ENCODE measurements at regions not wholly inside any gene's neighbourhood (a gene's known extent, or its start where the extent isn't known, plus 50 kb on each side); places are given as distances from the start of the nearest gene placed in this dataset.

DNA sequence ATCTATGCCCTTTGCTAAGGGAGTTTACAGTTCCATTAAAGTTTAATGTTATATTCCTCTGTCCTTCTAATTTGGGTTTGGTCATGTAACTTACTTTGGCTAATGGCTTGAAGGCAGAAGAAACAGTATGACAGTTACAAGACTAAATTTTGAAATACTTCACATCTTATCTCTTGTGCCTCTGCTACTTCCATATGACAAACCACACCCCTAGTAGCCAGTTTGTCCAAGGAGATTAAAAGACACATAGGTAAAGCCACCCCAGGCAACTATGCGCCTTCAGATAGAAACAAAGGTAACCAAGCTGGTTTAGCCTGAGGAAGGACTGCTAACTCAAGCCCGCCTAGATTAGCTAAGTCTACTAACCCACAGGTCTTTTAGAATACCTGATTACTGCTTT lies 273.4 kb upstream of the MIR17HG start:
- TF ChIP-seq, protein P1, sequence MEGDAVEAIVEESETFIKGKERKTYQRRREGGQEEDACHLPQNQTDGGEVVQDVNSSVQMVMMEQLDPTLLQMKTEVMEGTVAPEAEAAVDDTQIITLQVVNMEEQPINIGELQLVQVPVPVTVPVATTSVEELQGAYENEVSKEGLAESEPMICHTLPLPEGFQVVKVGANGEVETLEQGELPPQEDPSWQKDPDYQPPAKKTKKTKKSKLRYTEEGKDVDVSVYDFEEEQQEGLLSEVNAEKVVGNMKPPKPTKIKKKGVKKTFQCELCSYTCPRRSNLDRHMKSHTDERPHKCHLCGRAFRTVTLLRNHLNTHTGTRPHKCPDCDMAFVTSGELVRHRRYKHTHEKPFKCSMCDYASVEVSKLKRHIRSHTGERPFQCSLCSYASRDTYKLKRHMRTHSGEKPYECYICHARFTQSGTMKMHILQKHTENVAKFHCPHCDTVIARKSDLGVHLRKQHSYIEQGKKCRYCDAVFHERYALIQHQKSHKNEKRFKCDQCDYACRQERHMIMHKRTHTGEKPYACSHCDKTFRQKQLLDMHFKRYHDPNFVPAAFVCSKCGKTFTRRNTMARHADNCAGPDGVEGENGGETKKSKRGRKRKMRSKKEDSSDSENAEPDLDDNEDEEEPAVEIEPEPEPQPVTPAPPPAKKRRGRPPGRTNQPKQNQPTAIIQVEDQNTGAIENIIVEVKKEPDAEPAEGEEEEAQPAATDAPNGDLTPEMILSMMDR (IDR thresholded peaks at IDR 0.05; ENCODE audit: insufficient read depth, low read length, poor library complexity, severe bottlenecking): no peak
- TF ChIP-seq EZH2phosphoT487 (conservative IDR thresholded peaks at IDR 0.05; ENCODE audit: low read length): no peak
